Suprapubic skin (tissue), 4 donors: ENCODE measurements at regions not wholly inside any gene's neighbourhood (a gene's known extent, or its start where the extent isn't known, plus 50 kb on each side); places are given as distances from the start of the nearest gene placed in this dataset.

ENCODE experiments used
- DNase-seq, 2 donors: peaks; one replicate each; pipeline ENCODE4 v3.0.0-alpha.2; 2019; ENCODE audit warnings: low spot score in 2 of 2
- H3K27ac ChIP-seq: fragments of 200-600 bp; sonication (generic); one replicate; pipeline ENCODE4 v1.5.1; 2019
- H3K27me3 ChIP-seq: fragments of 200-600 bp; sonication (generic); one replicate; pipeline ENCODE4 v1.5.1; 2019
- H3K36me3 ChIP-seq: fragments of 200-600 bp; sonication (generic); one replicate; pipeline ENCODE4 v1.5.1; 2019
- H3K4me1 ChIP-seq: fragments of 200-600 bp; sonication (generic); one replicate; pipeline ENCODE4 v1.5.1; 2019
- H3K4me3 ChIP-seq: fragments of 200-600 bp; sonication (generic); one replicate; pipeline ENCODE4 v1.5.1; 2019; ENCODE audit warnings: mild to moderate bottlenecking
- H3K9me3 ChIP-seq: fragments of 200-600 bp; sonication (generic); one replicate; pipeline ENCODE4 v1.5.1; 2019
- EP300 ChIP-seq: sonication (generic); formaldehyde crosslinking; IDR thresholded peaks from one replicate; pipeline ENCODE4 v1.6.1; 2017; ENCODE audit warnings: antibody characterized with exemption
- POLR2A ChIP-seq, 2 donors: fragments of 450-650 bp; IDR thresholded peaks; one replicate each; pipeline ENCODE4 v1.6.1; 2017; ENCODE audit warnings: antibody characterized with exemption in 2 of 2, mild to moderate bottlenecking in 2 of 2, moderate library complexity in 2 of 2
- POLR2AphosphoS5 ChIP-seq, 3 donors: sonication (generic); formaldehyde crosslinking; IDR thresholded peaks; one replicate each; pipeline ENCODE4 v1.6.1; 2017; ENCODE audit warnings: antibody characterized with exemption in 3 of 3
- WGBS: methylation state at CpG from one replicate; pipeline ENCODE4 v1.1.5; 2018; 5-methylcytosine and 5-hydroxymethylcytosine counted together
- TF ChIP-seq, protein P1 (sequence below), 2 donors: fragments of 200-600 bp in 1 of 2; fragments of 450-650 bp in 1 of 2; sonication (generic) in 1 of 2; IDR thresholded peaks; one replicate each; pipeline ENCODE4 v1.5.1; 2016 to 2019; ENCODE audit warnings: antibody characterized with exemption in 2 of 2, mild to moderate bottlenecking in 1 of 2, moderate library complexity in 1 of 2

DNA sequence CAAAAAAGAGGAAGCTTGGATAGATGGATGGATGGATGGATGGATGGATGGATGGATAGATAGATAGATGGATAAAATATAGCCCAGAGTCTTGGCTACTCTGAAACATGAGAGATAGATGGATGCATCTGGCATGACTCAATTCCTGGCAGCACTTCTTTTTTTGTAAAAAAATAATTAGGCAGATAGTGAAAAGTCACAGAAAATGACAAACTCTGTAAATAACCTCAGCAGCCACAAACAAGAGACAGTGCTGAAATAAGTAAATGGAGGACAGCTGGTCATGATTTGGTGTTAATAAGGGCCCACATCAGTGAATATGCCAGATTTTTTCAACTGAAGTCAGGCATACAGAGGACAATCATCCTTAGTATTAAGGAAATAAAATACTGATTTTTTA lies 585.0 kb upstream of the GCFC2 start:
- Histone ChIP-seq H3K4me1 (no peaks in the 10 kb centered on the region), H3K9me3 (no peaks in the 10 kb centered on the region), H3K36me3 (no peaks in the 10 kb centered on the region), H3K4me3 (no peak overlapping the region), H3K27me3 (no peaks in the 10 kb centered on the region), H3K27ac (no peak overlapping the region)
- no peak for DNase-seq
- TF ChIP-seq, protein P1, sequence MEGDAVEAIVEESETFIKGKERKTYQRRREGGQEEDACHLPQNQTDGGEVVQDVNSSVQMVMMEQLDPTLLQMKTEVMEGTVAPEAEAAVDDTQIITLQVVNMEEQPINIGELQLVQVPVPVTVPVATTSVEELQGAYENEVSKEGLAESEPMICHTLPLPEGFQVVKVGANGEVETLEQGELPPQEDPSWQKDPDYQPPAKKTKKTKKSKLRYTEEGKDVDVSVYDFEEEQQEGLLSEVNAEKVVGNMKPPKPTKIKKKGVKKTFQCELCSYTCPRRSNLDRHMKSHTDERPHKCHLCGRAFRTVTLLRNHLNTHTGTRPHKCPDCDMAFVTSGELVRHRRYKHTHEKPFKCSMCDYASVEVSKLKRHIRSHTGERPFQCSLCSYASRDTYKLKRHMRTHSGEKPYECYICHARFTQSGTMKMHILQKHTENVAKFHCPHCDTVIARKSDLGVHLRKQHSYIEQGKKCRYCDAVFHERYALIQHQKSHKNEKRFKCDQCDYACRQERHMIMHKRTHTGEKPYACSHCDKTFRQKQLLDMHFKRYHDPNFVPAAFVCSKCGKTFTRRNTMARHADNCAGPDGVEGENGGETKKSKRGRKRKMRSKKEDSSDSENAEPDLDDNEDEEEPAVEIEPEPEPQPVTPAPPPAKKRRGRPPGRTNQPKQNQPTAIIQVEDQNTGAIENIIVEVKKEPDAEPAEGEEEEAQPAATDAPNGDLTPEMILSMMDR (IDR thresholded peaks at IDR 0.05): no peak
- no peak for TF ChIP-seq POLR2AphosphoS5 (IDR thresholded peaks at IDR 0.05)
- no peak for TF ChIP-seq POLR2A (IDR thresholded peaks at IDR 0.05)
- no peak for TF ChIP-seq EP300

DNA sequence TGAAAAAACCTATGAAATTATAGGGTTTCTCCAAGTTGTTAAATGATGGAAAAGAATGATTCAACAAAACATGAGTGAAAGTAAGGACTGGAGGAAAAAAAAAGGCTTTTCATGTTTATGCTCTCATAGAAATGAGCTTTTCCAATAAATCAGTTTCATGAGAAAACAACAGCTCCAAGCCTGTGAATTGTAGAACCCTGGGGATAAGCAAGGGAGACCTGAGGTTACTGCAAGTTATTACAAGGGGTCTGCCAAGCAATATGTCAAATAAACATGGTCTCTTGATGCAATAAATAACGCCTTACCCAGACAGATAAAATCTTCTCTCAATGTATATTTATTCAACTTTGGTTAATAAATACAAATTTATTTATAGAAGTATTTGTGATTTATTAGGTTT lies 577.9 kb upstream of the GCFC2 start:
- H3K27me3 ChIP-seq: no peaks in the 10 kb centered on the region
- H3K9me3 ChIP-seq: no peaks in the 10 kb centered on the region
- H3K27ac ChIP-seq: no peak overlapping the region
- no peak overlapping the region for H3K4me3 ChIP-seq
- no peaks in the 10 kb centered on the region for H3K4me1 ChIP-seq
- 34% methylated on average over 1 of the region's 1 CpG for WGBS
- H3K36me3 ChIP-seq: no peaks in the 10 kb centered on the region
- no peak for DNase-seq
- TF ChIP-seq, protein P1 (IDR thresholded peaks at IDR 0.05): no peak
- TF ChIP-seq POLR2A (IDR thresholded peaks at IDR 0.05) (no peak), EP300 (no peak), POLR2AphosphoS5 (IDR thresholded peaks at IDR 0.05) (no peak)

DNA sequence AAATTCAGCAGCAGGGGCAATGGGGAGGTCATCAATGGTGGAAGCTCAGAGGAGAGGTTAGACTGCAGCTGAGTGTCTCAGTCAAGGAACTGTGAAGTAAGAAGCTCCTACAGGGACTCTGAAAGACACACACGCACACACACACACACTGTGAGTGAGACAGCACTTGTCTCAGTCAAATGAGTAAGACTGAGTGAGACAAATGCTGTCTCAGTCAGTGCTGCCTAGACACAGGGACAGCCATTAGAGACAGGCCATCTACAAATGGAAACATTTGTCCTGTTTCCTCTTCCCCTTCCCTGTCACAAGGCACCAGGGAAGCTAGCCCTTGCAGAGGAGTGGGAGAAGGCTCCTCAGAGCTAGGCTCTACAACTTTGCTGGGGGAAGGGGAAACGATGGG lies 577.4 kb upstream of the GCFC2 start:
- Histone ChIP-seq H3K36me3 (no peaks in the 10 kb centered on the region), H3K27ac (no peak overlapping the region), H3K27me3 (no peaks in the 10 kb centered on the region), H3K9me3 (no peaks in the 10 kb centered on the region), H3K4me1 (no peaks in the 10 kb centered on the region), H3K4me3 (no peak overlapping the region)
- TF ChIP-seq EP300: no peak
- TF ChIP-seq, protein P1 (IDR thresholded peaks at IDR 0.05): no peak
- TF ChIP-seq POLR2AphosphoS5 (IDR thresholded peaks at IDR 0.05): no peak
- no peak for TF ChIP-seq POLR2A (IDR thresholded peaks at IDR 0.05)
- DNase-seq: no peak
- WGBS: 69% methylated on average over 2 of the region's 2 CpGs

DNA sequence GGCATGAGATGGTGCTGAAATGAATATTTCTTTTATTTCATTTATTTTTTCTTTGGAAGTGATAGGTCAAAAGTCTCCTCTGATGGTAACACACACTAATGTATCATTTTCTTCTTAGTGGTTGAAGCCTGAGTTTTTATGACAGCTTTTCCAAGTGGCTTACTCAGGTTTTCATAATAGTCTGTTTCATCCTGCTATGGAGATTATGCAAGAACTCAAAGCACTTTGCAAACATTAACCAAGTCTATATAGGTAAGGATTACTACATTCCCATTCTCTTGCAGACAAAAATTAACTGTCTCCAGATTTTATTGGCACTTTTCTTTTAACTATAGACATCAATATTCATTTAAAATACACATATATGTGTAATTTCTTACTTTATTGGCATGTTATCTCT lies 572.6 kb upstream of the GCFC2 start:
- Histone ChIP-seq H3K27ac (no peak overlapping the region), H3K4me1 (no peaks in the 10 kb centered on the region), H3K27me3 (no peaks in the 10 kb centered on the region), H3K9me3 (no peaks in the 10 kb centered on the region), H3K36me3 (no peaks in the 10 kb centered on the region), H3K4me3 (no peak overlapping the region)
- TF ChIP-seq, protein P1 (IDR thresholded peaks at IDR 0.05): no peak
- TF ChIP-seq POLR2AphosphoS5 (IDR thresholded peaks at IDR 0.05): no peak
- TF ChIP-seq EP300: no peak
- DNase-seq: no peak

DNA sequence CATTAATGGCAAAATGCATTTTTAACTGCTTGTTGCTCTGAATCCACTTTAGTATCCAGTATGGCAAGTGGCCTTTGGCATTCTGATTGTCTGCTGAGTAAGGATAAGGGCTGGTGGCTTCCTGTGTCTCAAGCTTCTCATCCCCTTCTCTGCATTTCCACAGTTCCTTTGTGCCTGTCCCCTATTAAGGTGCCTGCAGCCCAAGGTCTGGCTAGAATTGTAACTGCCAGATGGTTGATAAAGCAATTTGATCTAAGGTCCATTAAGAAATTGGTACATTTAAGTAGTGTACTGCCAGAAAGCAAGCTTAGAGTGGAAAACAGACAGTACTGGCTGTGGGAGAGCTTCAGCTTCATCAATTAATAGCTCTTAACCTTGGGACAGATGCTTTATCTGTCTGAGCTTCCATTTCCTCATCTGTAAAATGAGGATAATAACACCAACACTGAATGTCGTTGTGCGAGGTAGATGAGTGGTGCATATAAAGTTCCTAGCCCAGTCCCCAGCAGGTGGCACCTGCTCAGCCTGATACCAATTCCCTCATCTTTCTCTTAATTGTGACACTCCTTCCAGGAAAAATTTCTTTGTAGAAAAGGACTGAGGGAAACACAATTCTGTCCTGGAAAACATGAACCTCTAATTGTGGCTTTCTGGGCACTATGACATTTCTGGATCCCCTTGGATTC lies 570.6 kb upstream of the GCFC2 start:
- no peaks in the 10 kb centered on the region for H3K4me1 ChIP-seq
- no peak overlapping the region for H3K4me3 ChIP-seq
- H3K27me3 ChIP-seq: no peaks in the 10 kb centered on the region
- no peak overlapping the region for H3K27ac ChIP-seq
- no peak for TF ChIP-seq EP300
- TF ChIP-seq POLR2A (IDR thresholded peaks at IDR 0.05): no peak
- TF ChIP-seq, protein P1 (IDR thresholded peaks at IDR 0.05): no peak
- TF ChIP-seq POLR2AphosphoS5 (IDR thresholded peaks at IDR 0.05): no peak
- DNase-seq: no peak
- WGBS: 85% methylated on average over 2 of the region's 2 CpGs
- H3K9me3 ChIP-seq: no peaks in the 10 kb centered on the region
- no peaks in the 10 kb centered on the region for H3K36me3 ChIP-seq
